AG08395 (cell line): ENCODE measurements at regions not wholly inside any gene's neighbourhood (a gene's known extent, or its start where the extent isn't known, plus 50 kb on each side); places are given as distances from the start of the nearest gene placed in this dataset.
A peak's percentile ranks its signal among the peaks of the same experiment; 100 is the strongest.

Experiments
- DNase-seq: peaks from one replicate; pipeline ENCODE4 v3.0.0; 2012; ENCODE audit warnings: mixed read lengths, low spot score

DNA sequence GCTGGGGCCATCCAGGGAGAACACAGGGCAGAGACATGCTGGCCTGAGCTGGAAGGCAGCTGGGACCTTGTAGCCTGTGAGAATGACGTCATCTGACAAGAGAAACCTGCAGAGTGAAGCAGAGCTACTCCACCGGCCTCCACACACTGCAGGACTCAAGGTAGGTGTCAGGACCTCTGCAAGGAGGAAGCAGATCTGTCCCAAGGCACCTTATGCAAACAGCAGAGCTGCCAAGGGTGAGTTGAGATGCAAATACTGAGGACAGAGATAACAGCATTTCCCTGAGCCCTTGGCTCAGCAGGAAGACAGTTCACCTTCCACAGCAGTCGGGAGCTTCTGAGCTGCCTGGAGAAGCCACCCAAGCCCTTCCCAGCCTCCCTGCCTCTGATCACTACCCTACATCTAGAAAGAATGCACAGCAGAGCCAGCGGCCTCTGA is 51.9 kb upstream of the IGSF9B start:
- DNase-seq, result no peak

DNA sequence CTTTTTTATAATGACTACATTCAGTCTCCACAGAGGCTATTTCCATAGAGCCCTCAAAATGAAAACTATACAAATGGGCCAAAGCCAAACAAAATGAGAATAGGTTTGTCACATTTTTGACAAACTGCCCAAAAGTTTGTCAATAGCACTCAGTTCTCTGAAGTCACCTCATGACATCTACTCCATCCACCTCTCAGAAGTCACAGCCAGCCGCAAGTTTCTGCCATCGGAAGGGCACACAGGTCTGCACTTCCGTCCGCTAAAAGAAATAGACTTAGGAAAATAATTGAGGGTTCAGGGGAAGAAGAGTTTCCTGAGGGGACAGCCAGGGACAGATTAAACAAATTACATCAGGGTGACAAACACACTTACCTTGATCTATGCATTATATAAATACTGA is 55.4 kb upstream of the JAM3 start:
- no peak for DNase-seq

DNA sequence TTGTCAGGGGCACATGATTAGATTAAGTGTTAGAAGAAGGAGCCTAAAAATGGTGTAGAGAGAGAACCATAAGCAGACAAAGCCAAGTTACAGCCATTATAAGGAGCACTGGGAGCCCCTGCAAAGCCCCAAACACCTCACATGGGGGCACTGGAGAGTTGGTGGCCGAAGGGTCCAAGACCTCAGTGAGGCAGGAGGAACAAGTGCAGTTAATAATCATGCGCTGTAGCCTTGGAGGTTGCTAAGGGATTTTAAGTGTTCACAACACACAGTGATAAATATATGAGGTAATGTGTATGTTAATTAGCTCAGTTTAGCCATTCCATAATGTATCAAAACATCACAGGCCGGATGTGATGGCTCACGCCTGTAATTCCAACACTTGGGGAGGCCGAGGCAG is 54.4 kb upstream of the JAM3 start:
- peak; percentile 22 for DNase-seq

DNA sequence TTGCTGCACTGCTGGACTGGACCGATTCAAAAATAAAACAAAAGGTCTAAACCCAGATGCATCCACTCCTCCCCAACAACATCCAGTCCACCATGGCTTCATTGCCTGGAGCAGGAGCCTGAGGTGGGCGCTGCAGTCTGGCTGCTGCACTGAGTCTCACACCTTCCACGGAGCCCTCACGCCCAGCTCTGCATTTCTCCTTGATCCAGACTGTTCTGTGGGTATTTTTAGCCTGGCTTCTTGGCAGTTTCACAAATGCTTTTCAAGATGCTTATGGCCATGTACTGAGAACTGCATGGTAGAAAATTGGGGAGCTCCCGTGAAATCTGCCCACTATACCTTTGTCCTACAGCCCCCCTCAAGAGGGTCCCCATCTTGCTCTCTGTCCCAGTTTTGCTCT is 53.3 kb upstream of the JAM3 start:
- no peak for DNase-seq

DNA sequence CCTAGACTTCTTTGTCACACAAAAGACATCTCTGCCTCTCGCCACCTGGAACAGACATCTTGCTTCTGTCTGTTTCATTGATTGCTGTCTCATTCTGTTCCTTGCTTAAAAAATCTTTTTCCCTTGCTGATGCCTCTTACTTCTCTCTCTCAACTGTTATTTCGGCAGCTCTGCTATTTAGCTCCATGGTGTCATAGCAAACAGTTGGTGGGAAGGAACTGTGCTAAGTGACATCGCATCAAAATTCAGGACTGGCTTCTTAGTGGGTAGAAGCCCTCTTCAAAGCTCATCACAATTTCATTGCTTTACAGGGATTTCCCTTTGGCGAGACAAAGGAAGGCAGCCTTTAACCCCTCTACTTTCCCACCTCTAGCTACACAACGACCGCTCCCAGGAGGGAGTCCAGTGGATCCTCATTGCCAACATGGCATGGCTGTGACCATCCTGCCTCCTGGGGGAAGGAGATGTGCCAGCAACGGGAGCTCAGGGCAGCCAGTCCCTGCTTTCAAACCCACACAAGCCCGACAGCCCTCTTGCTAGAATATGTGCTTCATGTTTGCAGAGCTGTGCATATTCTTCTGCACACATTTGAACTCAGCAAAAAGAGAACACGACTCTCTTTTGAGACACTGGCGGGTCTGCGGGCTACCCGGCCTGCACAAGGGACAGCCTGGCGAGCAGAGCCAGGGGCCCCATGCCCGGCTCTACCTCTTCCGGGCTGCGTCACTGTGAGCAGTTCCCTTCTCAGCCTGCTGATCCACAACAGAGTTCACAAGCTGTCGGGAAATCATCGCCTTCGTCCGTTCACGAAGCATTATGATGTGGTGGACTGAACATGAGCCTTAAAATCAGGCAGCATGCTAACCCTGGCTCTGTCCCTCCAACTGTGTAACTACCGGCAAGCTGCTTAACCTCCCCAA is 51.1 kb upstream of the JAM3 start:
- no peak for DNase-seq
